H9 (cell line): ENCODE measurements at regions not wholly inside any gene's neighbourhood (a gene's known extent, or its start where the extent isn't known, plus 50 kb on each side); places are given as distances from the start of the nearest gene placed in this dataset.

Experiments used
- DNase-seq: peaks from one replicate; pipeline ENCODE4 v3.0.0-alpha.2; 2017
- H2AFZ ChIP-seq: one replicate; pipeline ENCODE4 v1.6.1; 2013; ENCODE audit warnings: mild to moderate bottlenecking, low read length, control low read depth, moderate library complexity
- H2AK5ac ChIP-seq: 2 replicates; pipeline ENCODE4 v1.6.1; 2013; ENCODE audit warnings: low read length, control low read depth, mixed read lengths; ENCODE audit not compliant: insufficient read length
- H2BK120ac ChIP-seq: one replicate; pipeline ENCODE4 v1.6.1; 2013; ENCODE audit warnings: low read depth, mild to moderate bottlenecking, low read length, control low read depth, inconsistent platforms; ENCODE audit not compliant: poor library complexity, severe bottlenecking
- H2BK12ac ChIP-seq: 2 replicates; pipeline ENCODE4 v1.6.1; 2013; ENCODE audit warnings: low read length, control low read depth, mixed read lengths, low read depth; ENCODE audit not compliant: insufficient read length
- H2BK15ac ChIP-seq: 2 replicates; pipeline ENCODE4 v1.6.1; 2013; ENCODE audit warnings: low read depth, low read length, control low read depth
- H2BK20ac ChIP-seq: one replicate; pipeline ENCODE4 v1.6.1; 2013; ENCODE audit warnings: low read depth, mild to moderate bottlenecking, low read length, control low read depth, inconsistent platforms; ENCODE audit not compliant: poor library complexity, severe bottlenecking
- H2BK5ac ChIP-seq: 2 replicates; pipeline ENCODE4 v1.6.1; 2013; ENCODE audit warnings: low read length, control low read depth, mixed read lengths; ENCODE audit not compliant: insufficient read length
- H3K14ac ChIP-seq: 2 replicates; pipeline ENCODE4 v1.6.1; 2013; ENCODE audit warnings: low read length, control low read depth; ENCODE audit not compliant: insufficient read depth
- H3K18ac ChIP-seq: 2 replicates; pipeline ENCODE4 v1.6.1; 2013; ENCODE audit warnings: low read depth, mild to moderate bottlenecking, mixed read lengths, low read length, control low read depth; ENCODE audit not compliant: insufficient read length
- H3K23ac ChIP-seq: 2 replicates; pipeline ENCODE4 v1.6.1; 2013; ENCODE audit warnings: low read length, control low read depth, mixed read lengths, low read depth; ENCODE audit not compliant: insufficient read length
- H3K23me2 ChIP-seq: 2 replicates; pipeline ENCODE4 v1.6.1; 2013; ENCODE audit warnings: low read depth, mild to moderate bottlenecking, mixed read lengths, low read length, control low read depth; ENCODE audit not compliant: insufficient read length, poor library complexity, severe bottlenecking
- H3K27ac ChIP-seq: 2 replicates; pipeline ENCODE4 v1.5.1; 2013; ENCODE audit warnings: low read length, control low read depth, mixed read lengths, low read depth; ENCODE audit not compliant: insufficient read length
- H3K27me3 ChIP-seq: 2 replicates; pipeline ENCODE4 v1.6.1; 2013; ENCODE audit warnings: low read length, control low read depth, inconsistent platforms; ENCODE audit not compliant: insufficient read depth
- H3K4ac ChIP-seq: 2 replicates; pipeline ENCODE4 v1.6.1; 2013; ENCODE audit warnings: low read depth, mild to moderate bottlenecking, control low read depth, inconsistent platforms, low read length, moderate library complexity
- H3K4me1 ChIP-seq: 2 replicates; pipeline ENCODE4 v1.6.1; 2013; ENCODE audit warnings: low read length, control low read depth, inconsistent platforms; ENCODE audit not compliant: insufficient read depth
- H3K4me2 ChIP-seq: 2 replicates; pipeline ENCODE4 v1.6.1; 2013; ENCODE audit warnings: low read length, control low read depth, mixed read lengths; ENCODE audit not compliant: insufficient read length, insufficient read depth
- H3K56ac ChIP-seq: 2 replicates; pipeline ENCODE4 v1.6.1; 2013; ENCODE audit warnings: low read depth, mild to moderate bottlenecking, mixed read lengths, low read length, control low read depth; ENCODE audit not compliant: insufficient read length
- H3K79me1 ChIP-seq: 2 replicates; pipeline ENCODE4 v1.6.1; 2013; ENCODE audit warnings: low read depth, mild to moderate bottlenecking, moderate library complexity, low read length, control low read depth, inconsistent platforms; ENCODE audit not compliant: insufficient read depth, poor library complexity, severe bottlenecking
- H3K79me2 ChIP-seq: 2 replicates; pipeline ENCODE4 v1.6.1; 2013; ENCODE audit warnings: low read length, control low read depth, inconsistent platforms; ENCODE audit not compliant: insufficient read depth
- H3K9ac ChIP-seq: 2 replicates; pipeline ENCODE4 v1.6.1; 2013; ENCODE audit warnings: low read length, control low read depth, mixed read lengths; ENCODE audit not compliant: insufficient read length; ENCODE audit errors: extremely low read depth
- H3K9me3 ChIP-seq: one replicate; pipeline ENCODE4 v1.6.1; 2013; ENCODE audit warnings: low read depth, low read length, inconsistent platforms; ENCODE audit not compliant: control insufficient read depth
- H3T11ph ChIP-seq: one replicate; pipeline ENCODE4 v1.6.1; 2013; ENCODE audit warnings: mild to moderate bottlenecking, low read length, control low read depth, inconsistent platforms
- H4K20me1 ChIP-seq: one replicate; pipeline ENCODE4 v1.6.1; 2013; ENCODE audit not compliant: control insufficient read depth, insufficient read length, insufficient read depth
- H4K5ac ChIP-seq: 2 replicates; pipeline ENCODE4 v1.6.1; 2013; ENCODE audit warnings: low read depth, mild to moderate bottlenecking, mixed read lengths, low read length, control low read depth; ENCODE audit not compliant: insufficient read length
- H4K8ac ChIP-seq: replicated peaks from 2 replicates; pipeline ENCODE4 v1.6.1; 2013; ENCODE audit warnings: low read length, control low read depth, mixed read lengths, low read depth; ENCODE audit not compliant: insufficient read length
- H4K91ac ChIP-seq: 2 replicates; pipeline ENCODE4 v1.6.1; 2013; ENCODE audit warnings: low read depth, mild to moderate bottlenecking, moderate library complexity, mixed read lengths, low read length, control low read depth; ENCODE audit not compliant: insufficient read length
- H3K27ac Mint-ChIP-seq, 3 experiments: 2 replicates in 2 of 3; 3 replicates in 1 of 3; pipeline ENCODE4 v1.8.0; 2020 to 2021; ENCODE audit warnings: mixed read lengths in 3 of 3, mild to moderate bottlenecking in 1 of 3, moderate library complexity in 1 of 3
- H3K27me3 Mint-ChIP-seq: 2 replicates; pipeline ENCODE4 v1.8.0; 2021; ENCODE audit warnings: low read depth, mild to moderate bottlenecking, moderate library complexity, mixed read lengths
- H3K36me3 Mint-ChIP-seq, 3 experiments: 2 replicates in 2 of 3; 3 replicates in 1 of 3; pipeline ENCODE4 v1.8.0; 2020 to 2021; ENCODE audit warnings: low read depth in 3 of 3, mixed read lengths in 3 of 3; ENCODE audit not compliant: insufficient read depth in 1 of 3
- H3K4me1 Mint-ChIP-seq, 2 experiments: 2 replicates each; pipeline ENCODE4 v1.8.0; 2020; ENCODE audit warnings: mixed read lengths in 2 of 2
- H3K4me3 Mint-ChIP-seq, 2 experiments: 2 replicates in 1 of 2; 3 replicates in 1 of 2; pipeline ENCODE4 v1.8.0; 2020 to 2021; ENCODE audit warnings: mild to moderate bottlenecking in 2 of 2, mixed read lengths in 2 of 2, moderate library complexity in 1 of 2
- H3K9me3 Mint-ChIP-seq, 2 experiments: 2 replicates in 1 of 2; 3 replicates in 1 of 2; pipeline ENCODE4 v1.8.0; 2020; ENCODE audit warnings: mild to moderate bottlenecking in 2 of 2, mixed read lengths in 2 of 2, moderate library complexity in 1 of 2
- WGBS: extraction: QIAGEN DNeasy Blood & Tissue Kit; methylation state at CpG from one replicate; pipeline ENCODE4 v1.1.7; 2013; ENCODE audit warnings: missing lambda C conversion rate, low lambda C conversion rate, mixed read lengths; ENCODE audit not compliant: insufficient read length; ENCODE audit errors: extremely low coverage; 5-methylcytosine and 5-hydroxymethylcytosine counted together
- TF ChIP-seq, protein P1 (sequence below): fragments of 200-600 bp; sonication (generic); conservative IDR thresholded peaks from 3 replicates; pipeline ENCODE4 v1.8.0; 2021; ENCODE audit warnings: antibody characterized with exemption, mild to moderate bottlenecking

DNA sequence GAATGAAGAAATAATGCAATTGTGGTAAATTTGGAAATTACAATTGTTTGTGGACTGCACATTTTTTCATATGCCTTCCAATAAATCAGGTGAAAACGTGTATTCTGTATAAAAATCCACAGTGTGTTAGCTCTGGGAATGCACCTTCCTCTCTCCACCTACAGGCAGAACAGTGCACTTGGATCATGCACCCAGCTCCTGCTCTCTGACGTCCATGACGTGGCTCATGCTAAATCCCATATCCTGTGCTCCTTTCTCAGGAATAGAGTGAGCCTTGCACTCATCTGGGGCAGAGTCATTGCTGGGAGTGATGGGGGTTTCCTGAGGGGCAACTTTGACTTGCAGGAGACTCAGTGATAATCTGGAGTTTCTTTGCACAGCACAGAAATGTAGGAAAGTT is 1282.1 kb downstream of the TMEM121 start:
- H3K27ac ChIP-seq = no peak overlapping the region
- H2AK5ac ChIP-seq = no peak overlapping the region
- no peak overlapping the region for H2BK120ac ChIP-seq
- H2AFZ ChIP-seq = no peak overlapping the region
- H3K9ac ChIP-seq = no peak overlapping the region
- no peak overlapping the region for H2BK12ac ChIP-seq
- no peak overlapping the region for H3K18ac ChIP-seq
- H3K4ac ChIP-seq = no peak overlapping the region
- Mint-ChIP-seq H3K36me3 (peaks cover 5 to 28% (median 9%) of the 10 kb centered on the region in 3 experiments; a peak in 6 of 7 replicates), H3K4me1 (no peaks in the 10 kb centered on the region), H3K27me3 (no peaks in the 10 kb centered on the region; the same call in 1 of the 2 replicates), H3K9me3 (peaks cover 87 to 91% of the 10 kb centered on the region in 2 experiments), H3K27ac (no peak overlapping the region), H3K4me3 (no peak overlapping the region)
- TF ChIP-seq, protein P1, sequence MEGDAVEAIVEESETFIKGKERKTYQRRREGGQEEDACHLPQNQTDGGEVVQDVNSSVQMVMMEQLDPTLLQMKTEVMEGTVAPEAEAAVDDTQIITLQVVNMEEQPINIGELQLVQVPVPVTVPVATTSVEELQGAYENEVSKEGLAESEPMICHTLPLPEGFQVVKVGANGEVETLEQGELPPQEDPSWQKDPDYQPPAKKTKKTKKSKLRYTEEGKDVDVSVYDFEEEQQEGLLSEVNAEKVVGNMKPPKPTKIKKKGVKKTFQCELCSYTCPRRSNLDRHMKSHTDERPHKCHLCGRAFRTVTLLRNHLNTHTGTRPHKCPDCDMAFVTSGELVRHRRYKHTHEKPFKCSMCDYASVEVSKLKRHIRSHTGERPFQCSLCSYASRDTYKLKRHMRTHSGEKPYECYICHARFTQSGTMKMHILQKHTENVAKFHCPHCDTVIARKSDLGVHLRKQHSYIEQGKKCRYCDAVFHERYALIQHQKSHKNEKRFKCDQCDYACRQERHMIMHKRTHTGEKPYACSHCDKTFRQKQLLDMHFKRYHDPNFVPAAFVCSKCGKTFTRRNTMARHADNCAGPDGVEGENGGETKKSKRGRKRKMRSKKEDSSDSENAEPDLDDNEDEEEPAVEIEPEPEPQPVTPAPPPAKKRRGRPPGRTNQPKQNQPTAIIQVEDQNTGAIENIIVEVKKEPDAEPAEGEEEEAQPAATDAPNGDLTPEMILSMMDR = no peak
- no peak for DNase-seq
- H3K4me1 ChIP-seq = no peaks in the 10 kb centered on the region
- no peak overlapping the region for H3T11ph ChIP-seq
- no peak overlapping the region for H2BK15ac ChIP-seq
- no peaks in the 10 kb centered on the region; the same call in 1 of the 2 replicates for H3K79me2 ChIP-seq
- no peak overlapping the region for H4K5ac ChIP-seq
- H3K9me3 ChIP-seq = peaks cover 91% of the 10 kb centered on the region
- H3K56ac ChIP-seq = no peak overlapping the region
- H4K20me1 ChIP-seq = no peaks in the 10 kb centered on the region
- no peak overlapping the region for H2BK20ac ChIP-seq
- no peak overlapping the region for H3K14ac ChIP-seq
- no peaks in the 10 kb centered on the region for H3K79me1 ChIP-seq
- no peak overlapping the region for H4K8ac ChIP-seq
- H3K27me3 ChIP-seq = no peaks in the 10 kb centered on the region; the same call in 1 of the 2 replicates
- H4K91ac ChIP-seq = no peak overlapping the region
- no peaks in the 10 kb centered on the region for H3K23me2 ChIP-seq
- WGBS = no CpG with 5 or more reads among the region's 3 CpGs
- H3K23ac ChIP-seq = no peak overlapping the region
- H2BK5ac ChIP-seq = no peak overlapping the region
- H3K4me2 ChIP-seq = no peak overlapping the region
